PC-3 (cell line): ENCODE measurements at regions not wholly inside any gene's neighbourhood (a gene's known extent, or its start where the extent isn't known, plus 50 kb on each side); places are given as distances from the start of the nearest gene placed in this dataset.
A peak's percentile ranks its signal among the peaks of the same experiment; 100 is the strongest.

Experiments used
- ATAC-seq: fragments of 200-7000 bp; cut with Tn5 transposase; 2 replicates; pipeline ENCODE4 v1.9.1; 2020; ENCODE audit warnings: mild to moderate bottlenecking, moderate library complexity
- BruUV-seq: library from RNA; stranded (reverse); fragments of 400-500 nt; replicated peaks from 2 replicates; lab custom pipeline; 2021; lab: Mats Ljungman, UMichigan
- CTCF ChIA-PET: fragments of 300-600 bp; sonication (Branson Sonifier 250); formaldehyde crosslinking; loops from one replicate; lab custom pipeline; 2022; ENCODE audit warnings: antibody characterized with exemption; lab: Charles Lee
- POLR2A ChIA-PET: fragments of 300-600 bp; sonication (Branson Sonifier 250); formaldehyde crosslinking; loops from one replicate; lab custom pipeline; 2022; ENCODE audit warnings: antibody characterized with exemption; ENCODE audit not compliant: unreplicated experiment; lab: Charles Lee
- DNase-seq: peaks from one replicate; pipeline ENCODE4 v3.0.0-alpha.2; 2015
- H2AFZ ChIP-seq: fragments of 300-600 bp; sonication (generic); 2 replicates; pipeline ENCODE4 v1.6.0; 2016; ENCODE audit warnings: antibody characterized with exemption, low read length
- H3F3A ChIP-seq: fragments of 300-600 bp; sonication (generic); one replicate; pipeline ENCODE4 v1.6.0; 2017; ENCODE audit warnings: antibody characterized with exemption, low read length, control low read depth, mild to moderate bottlenecking; ENCODE audit not compliant: unreplicated experiment
- H3K27ac ChIP-seq: fragments of 300-600 bp; sonication (generic); 2 replicates; pipeline ENCODE4 v1.5.1; 2016; ENCODE audit warnings: mild to moderate bottlenecking, low read length
- H3K27me3 ChIP-seq: fragments of 300-600 bp; sonication (generic); 2 replicates; pipeline ENCODE4 v1.6.1; 2016; ENCODE audit warnings: low read length, mixed read lengths
- H3K36me3 ChIP-seq: fragments of 300-600 bp; sonication (generic); 2 replicates; pipeline ENCODE4 v1.6.1; 2016; ENCODE audit warnings: low read depth, mixed run types, low read length, mixed read lengths
- H3K4me1 ChIP-seq: fragments of 300-600 bp; sonication (generic); 2 replicates; pipeline ENCODE4 v1.5.1; 2016; ENCODE audit warnings: low read length; ENCODE audit not compliant: insufficient read depth
- H3K4me2 ChIP-seq: fragments of 300-600 bp; sonication (generic); 2 replicates; pipeline ENCODE4 v1.6.0; 2016; ENCODE audit warnings: low read length
- H3K4me3 ChIP-seq: fragments of 300-600 bp; sonication (generic); 2 replicates; pipeline ENCODE4 v1.5.1; 2016; ENCODE audit warnings: mild to moderate bottlenecking, low read length, mixed read lengths
- H3K79me2 ChIP-seq: fragments of 300-600 bp; sonication (generic); 2 replicates; pipeline ENCODE4 v1.6.1; 2017; ENCODE audit warnings: low read length, mixed read lengths
- H3K9ac ChIP-seq: fragments of 300-600 bp; sonication (generic); 2 replicates; pipeline ENCODE4 v1.6.0; 2016; ENCODE audit warnings: mild to moderate bottlenecking, low read length
- H3K9me2 ChIP-seq: fragments of 300-600 bp; sonication (generic); replicated peaks from 2 replicates; pipeline ENCODE4 v1.6.1; 2016; ENCODE audit warnings: mixed run types, low read length, mixed read lengths
- H3K9me3 ChIP-seq: fragments of 300-600 bp; sonication (generic); 2 replicates; pipeline ENCODE4 v1.6.1; 2016; ENCODE audit warnings: low read length, mixed read lengths
- H4K20me1 ChIP-seq: fragments of 300-600 bp; sonication (generic); 2 replicates; pipeline ENCODE4 v1.6.1; 2016; ENCODE audit warnings: low read length, mixed read lengths
- EZH2 ChIP-seq: fragments of 300-600 bp; sonication (generic); IDR thresholded peaks from one replicate; pipeline ENCODE4 v1.6.1; 2017; ENCODE audit warnings: antibody characterized with exemption, mild to moderate bottlenecking, low read length; ENCODE audit not compliant: unreplicated experiment
- EZH2phosphoT487 ChIP-seq: fragments of 300-600 bp; sonication (generic); IDR thresholded peaks from 2 replicates; pipeline ENCODE4 v1.6.1; 2018; ENCODE audit warnings: mild to moderate bottlenecking, antibody characterized with exemption, low read length, borderline replicate concordance
- intact Hi-C: fragments of 100-400 bp; cut with micrococcal nuclease; formaldehyde crosslinking; loops from 2 replicates; pipeline ENCODE4 v1.9.0; 2023
- TF ChIP-seq, protein P1 (sequence below): fragments of 300-600 bp; sonication (generic); conservative IDR thresholded peaks from 2 replicates; pipeline ENCODE4 v1.5.1; 2017; ENCODE audit warnings: antibody characterized with exemption, low read depth, mild to moderate bottlenecking, low read length

DNA sequence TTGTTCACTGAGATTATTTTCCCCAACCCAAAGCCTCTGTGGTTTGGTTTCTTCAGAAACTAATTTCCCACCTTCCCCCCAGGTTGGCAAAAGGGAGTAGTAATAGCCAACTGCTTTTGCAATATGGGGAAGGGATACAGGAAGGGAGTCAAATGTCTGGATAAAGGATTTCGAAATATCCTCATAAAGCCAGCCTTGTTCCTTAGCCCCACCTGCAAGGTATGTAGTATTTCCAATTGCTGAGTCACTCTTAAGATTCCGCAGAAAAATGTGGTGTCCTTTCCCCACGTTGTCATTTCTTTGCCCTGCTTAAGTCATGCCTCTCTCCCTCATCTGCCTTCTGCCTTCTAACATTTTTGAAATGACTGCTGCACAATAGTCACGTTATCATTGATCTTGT lies 138.8 kb upstream of the DCAF8L1 start:
- H3F3A ChIP-seq = no peaks in the 10 kb centered on the region

DNA sequence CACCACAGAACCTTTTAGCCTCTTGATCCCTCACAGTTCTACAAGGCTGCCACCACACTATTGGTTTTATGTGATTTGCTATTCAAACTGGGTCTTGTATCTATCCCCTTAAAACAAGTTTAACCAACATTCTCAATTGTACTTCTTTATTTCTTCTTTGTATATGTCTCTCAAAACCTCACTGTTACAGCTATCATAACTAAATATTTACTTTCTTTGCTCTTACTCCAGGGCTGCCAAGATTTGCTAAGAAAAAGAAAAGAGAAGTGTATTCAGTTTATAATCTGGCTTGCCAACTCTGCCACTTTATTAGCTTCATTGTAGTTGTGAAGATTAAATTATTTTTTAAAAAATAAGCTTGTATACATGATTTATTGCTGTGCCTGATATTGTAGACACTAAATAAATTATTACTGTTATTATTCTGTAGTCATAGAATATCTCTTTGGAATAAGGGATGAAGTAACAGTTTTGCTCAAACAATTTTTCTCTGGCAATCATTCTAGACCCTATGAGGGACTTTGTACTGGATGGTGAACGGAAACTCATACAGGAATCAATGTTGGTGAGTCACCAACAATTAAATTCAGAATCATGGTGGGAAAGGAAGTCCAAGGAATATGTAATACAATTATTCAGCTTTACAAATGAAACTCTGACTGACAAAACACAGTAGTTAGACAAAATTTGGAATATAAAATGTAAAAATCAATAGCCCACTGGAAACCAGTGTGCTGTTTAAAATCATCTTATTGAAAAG lies 127.1 kb upstream of the DCAF8L1 start:
- H3K4me2 ChIP-seq = peak overlapping the region; percentile 34
- H3K27me3 ChIP-seq = no peaks in the 10 kb centered on the region
- peak overlapping the region; percentile 79 for H3K27ac ChIP-seq
- ChIA-PET CTCF (no interaction called here), POLR2A (interaction anchor here (0.6 kb wide), 1 partner anchor 13 kb away, joined by 3 read pairs; no protein-coding TSS in a partner anchor)
- no peaks in the 10 kb centered on the region for H3K9me2 ChIP-seq
- BruUV-seq = no TSS peak
- H3K4me1 ChIP-seq = peaks cover 13% of the 10 kb centered on the region
- no peaks in the 10 kb centered on the region for H3K79me2 ChIP-seq
- no peaks in the 10 kb centered on the region for H4K20me1 ChIP-seq
- H3K4me3 ChIP-seq = no peak overlapping the region
- intact Hi-C loops = no loop called here
- no peaks in the 10 kb centered on the region for H3K36me3 ChIP-seq
- no peaks in the 10 kb centered on the region for H3K9me3 ChIP-seq
- H2AFZ ChIP-seq = peak overlapping the region; percentile 30; the same call in 1 of the 2 replicates
- H3K9ac ChIP-seq = peak overlapping the region; percentile 27; the same call in 1 of the 2 replicates
- peak; percentile 53 for DNase-seq
- TF ChIP-seq EZH2 = no peak
- TF ChIP-seq EZH2phosphoT487 = no peak
- TF ChIP-seq, protein P1, sequence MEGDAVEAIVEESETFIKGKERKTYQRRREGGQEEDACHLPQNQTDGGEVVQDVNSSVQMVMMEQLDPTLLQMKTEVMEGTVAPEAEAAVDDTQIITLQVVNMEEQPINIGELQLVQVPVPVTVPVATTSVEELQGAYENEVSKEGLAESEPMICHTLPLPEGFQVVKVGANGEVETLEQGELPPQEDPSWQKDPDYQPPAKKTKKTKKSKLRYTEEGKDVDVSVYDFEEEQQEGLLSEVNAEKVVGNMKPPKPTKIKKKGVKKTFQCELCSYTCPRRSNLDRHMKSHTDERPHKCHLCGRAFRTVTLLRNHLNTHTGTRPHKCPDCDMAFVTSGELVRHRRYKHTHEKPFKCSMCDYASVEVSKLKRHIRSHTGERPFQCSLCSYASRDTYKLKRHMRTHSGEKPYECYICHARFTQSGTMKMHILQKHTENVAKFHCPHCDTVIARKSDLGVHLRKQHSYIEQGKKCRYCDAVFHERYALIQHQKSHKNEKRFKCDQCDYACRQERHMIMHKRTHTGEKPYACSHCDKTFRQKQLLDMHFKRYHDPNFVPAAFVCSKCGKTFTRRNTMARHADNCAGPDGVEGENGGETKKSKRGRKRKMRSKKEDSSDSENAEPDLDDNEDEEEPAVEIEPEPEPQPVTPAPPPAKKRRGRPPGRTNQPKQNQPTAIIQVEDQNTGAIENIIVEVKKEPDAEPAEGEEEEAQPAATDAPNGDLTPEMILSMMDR = no peak
- peak; percentile 89 for ATAC-seq
- H3F3A ChIP-seq = no peaks in the 10 kb centered on the region

More for the DNA sequence above, 138.8 kb upstream of the DCAF8L1 start:
- intact Hi-C loops = no loop called here
- no peaks in the 10 kb centered on the region for H3K36me3 ChIP-seq
- H3K27me3 ChIP-seq = no peaks in the 10 kb centered on the region
- CTCF ChIA-PET = no interaction called here
- peaks cover 16% of the 10 kb centered on the region for H3K4me1 ChIP-seq
- H3K79me2 ChIP-seq = no peaks in the 10 kb centered on the region
- POLR2A ChIA-PET = no interaction called here
- H3K4me3 ChIP-seq = no peak overlapping the region
- H3K27ac ChIP-seq = peak overlapping the region; percentile 87
- peak overlapping the region; percentile 36; the same call in 1 of the 2 replicates for H2AFZ ChIP-seq
- peak; percentile 87 for ATAC-seq
- peak overlapping the region; percentile 54 for H3K4me2 ChIP-seq
- TF ChIP-seq, protein P1 = no peak
- TF ChIP-seq EZH2phosphoT487 (no peak), EZH2 (no peak)
- no peaks in the 10 kb centered on the region for H3K9me2 ChIP-seq
- peak; percentile 86 for DNase-seq
- peak overlapping the region; percentile 52 for H3K9ac ChIP-seq
- no peaks in the 10 kb centered on the region for H3K9me3 ChIP-seq
- no TSS peak for BruUV-seq
- no peaks in the 10 kb centered on the region for H4K20me1 ChIP-seq

DNA sequence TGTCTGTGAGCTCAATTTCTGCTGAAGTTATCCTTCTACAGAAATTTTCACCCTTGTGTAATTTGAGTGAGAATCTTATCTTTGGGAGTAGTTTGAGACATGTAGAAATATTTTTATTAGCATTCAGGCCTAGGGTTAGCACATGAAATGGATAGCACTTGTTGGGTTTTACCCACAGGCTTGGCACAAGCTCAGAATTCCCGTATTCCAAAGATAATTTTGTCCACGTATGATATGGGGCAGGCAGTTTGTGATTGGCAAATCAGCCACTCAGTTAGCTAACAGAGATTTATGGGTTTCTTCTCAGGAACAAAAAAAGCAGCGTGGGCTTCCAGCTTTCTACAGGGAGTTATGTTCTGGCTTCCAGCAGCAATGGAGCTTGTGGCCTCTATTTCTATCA lies 117.9 kb upstream of the DCAF8L1 start:
- H3K4me1 ChIP-seq = no peaks in the 10 kb centered on the region
- no peaks in the 10 kb centered on the region for H3K9me2 ChIP-seq
- ATAC-seq = no peak
- intact Hi-C loops = loop anchor here (10.0 kb wide), 1 partner anchor 396 kb away; no protein-coding TSS in a partner anchor
- CTCF ChIA-PET = no interaction called here
- H3K36me3 ChIP-seq = no peaks in the 10 kb centered on the region
- H4K20me1 ChIP-seq = no peaks in the 10 kb centered on the region
- H2AFZ ChIP-seq = no peak overlapping the region
- no peak overlapping the region for H3K4me2 ChIP-seq
- POLR2A ChIA-PET = no interaction called here
- H3K9ac ChIP-seq = no peak overlapping the region
- DNase-seq = no peak
- no peaks in the 10 kb centered on the region for H3K79me2 ChIP-seq
- no peaks in the 10 kb centered on the region for H3K27me3 ChIP-seq
- H3K4me3 ChIP-seq = no peak overlapping the region
- BruUV-seq = no TSS peak
- no peak overlapping the region for H3K27ac ChIP-seq
- TF ChIP-seq EZH2 (no peak), EZH2phosphoT487 (no peak)
- TF ChIP-seq, protein P1 = no peak
- no peaks in the 10 kb centered on the region for H3F3A ChIP-seq
- H3K9me3 ChIP-seq = no peaks in the 10 kb centered on the region
